M059J (cell line): ENCODE measurements at regions not wholly inside any gene's neighbourhood (a gene's known extent, or its start where the extent isn't known, plus 50 kb on each side); places are given as distances from the start of the nearest gene placed in this dataset.

ENCODE experiments used
- DNase-seq: peaks from one replicate; pipeline ENCODE4 v3.0.0-alpha.2; 2012; ENCODE audit warnings: low read depth

- DNase-seq = no peak
Measured at GRCh38 chr16:50960517-50961202, 190.4 kb downstream of the SALL1 start.

DNA sequence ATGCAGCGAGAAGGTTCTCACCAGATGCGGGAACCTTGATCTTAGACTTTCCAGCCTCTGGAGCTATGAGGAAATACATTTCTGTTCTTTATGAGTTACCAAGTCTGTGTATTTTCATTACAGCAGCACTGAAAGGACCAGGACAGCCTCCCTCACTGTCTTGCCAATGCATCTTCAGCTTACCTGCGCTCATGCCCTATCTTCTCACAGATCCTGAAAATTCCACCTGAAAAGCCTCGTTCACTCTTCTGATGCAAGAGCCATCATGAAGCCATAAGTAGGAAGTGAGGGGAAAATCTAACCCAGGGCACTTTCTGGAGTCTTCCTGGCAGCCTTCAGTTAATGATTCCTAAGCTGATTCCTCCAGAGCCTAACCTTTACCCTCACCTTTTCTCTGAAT is 194.0 kb downstream of the SALL1 start:
- DNase-seq = no peak

GRCh38 chr16:50956637-50957036 is 194.4 kb downstream of the SALL1 start:
- DNase-seq = no peak

DNA sequence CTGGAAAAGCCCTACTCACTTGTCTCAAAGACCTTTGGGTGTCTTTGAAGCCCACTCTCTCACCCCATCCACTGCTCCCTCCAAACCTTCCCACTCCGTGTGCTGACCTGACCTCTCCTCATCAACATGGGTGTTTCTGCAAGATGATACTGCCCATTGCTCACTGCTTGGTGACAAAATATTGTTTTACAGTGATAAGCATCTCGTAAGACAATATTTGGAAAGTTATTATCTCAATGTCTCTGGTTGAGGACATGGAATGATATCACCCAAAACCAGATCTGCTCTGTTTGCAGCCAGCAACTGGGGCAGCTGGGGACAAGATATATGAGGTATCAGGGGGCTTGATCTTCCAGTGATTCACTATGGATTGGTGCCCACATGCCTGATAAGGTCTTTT is 195.8 kb downstream of the SALL1 start:
- no peak for DNase-seq

DNA sequence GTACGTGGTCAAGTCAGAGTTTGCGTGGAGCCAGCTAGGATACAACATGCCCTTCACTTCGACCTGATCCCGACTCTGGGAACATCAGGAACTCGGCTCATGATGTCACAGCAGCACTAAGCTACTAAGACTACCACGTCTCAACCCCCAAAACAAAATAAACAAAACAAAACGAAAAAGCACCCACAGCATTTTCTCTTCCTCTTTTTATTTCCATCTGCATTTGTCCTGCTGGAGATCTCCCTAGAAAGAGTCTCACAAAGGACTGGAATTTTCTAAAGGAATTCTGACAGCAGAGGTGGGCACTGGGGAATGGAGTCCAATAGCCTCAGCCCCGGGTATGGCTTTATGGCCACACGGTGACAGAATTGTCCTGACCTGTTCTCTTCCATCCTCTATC is 196.6 kb downstream of the SALL1 start:
- no peak for DNase-seq

GRCh38 chr16:50953290-50953689 is 197.8 kb downstream of the SALL1 start:
- no peak for DNase-seq

DNA sequence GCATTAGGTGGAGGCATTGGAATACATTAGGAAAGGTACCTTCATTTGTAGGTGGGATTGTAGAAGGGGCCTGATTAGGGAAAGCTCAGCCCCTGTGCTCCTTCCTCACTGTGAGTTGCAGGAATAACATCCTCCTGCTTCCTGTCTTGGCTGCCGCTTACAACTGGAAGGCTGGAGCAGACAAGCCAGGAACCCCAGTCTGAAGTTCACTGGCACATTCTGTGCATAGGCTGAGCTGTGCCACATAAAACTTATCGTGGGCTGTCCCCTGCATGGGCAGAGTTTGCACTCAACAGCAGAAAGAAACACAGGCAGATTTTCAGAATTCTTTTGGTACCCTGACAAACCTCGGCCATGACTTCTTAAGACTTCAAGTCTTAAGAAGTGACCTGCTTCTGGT is 200.1 kb downstream of the SALL1 start:
- DNase-seq = no peak

DNA sequence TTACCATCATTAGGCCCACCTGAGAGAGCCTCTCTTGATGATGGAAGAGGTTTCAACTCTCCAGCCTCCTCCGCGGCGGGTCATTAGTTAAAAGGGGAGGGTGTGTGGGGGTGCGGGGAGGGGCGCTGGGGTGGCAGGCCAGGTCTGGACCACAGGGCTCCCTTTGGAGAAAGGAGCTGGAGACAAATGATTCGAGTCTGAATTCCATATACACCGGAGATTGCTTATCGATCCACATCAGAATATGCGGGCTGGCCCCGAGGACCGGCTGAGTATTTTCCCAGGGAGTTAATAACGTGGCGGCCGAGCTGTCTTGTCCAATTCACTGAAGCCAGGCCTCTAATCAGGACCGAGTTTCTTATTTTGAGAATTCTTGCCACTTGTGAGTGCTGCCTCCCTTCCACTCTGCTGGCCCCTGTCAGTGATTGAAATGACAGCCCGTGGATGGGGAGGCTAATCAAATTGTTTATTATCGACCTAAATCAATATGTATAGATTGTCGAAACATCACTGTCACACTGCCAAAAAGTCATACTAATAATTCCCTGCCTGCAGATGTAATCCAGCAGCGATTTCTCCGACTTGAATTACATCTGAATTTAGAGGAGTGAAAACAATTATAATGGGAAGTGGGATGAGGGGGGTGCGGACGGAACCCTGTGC is 202.7 kb downstream of the SALL1 start:
- no peak for DNase-seq

- DNase-seq = no peak
Measured at GRCh38 chr16:50947826-50948225, 203.2 kb downstream of the SALL1 start.

GRCh38 chr16:50946606-50947005 is 204.5 kb downstream of the SALL1 start:
- no peak for DNase-seq

- DNase-seq = no peak
Measured at GRCh38 chr16:50946098-50946497, 204.2 kb downstream of the CYLD start.

DNA sequence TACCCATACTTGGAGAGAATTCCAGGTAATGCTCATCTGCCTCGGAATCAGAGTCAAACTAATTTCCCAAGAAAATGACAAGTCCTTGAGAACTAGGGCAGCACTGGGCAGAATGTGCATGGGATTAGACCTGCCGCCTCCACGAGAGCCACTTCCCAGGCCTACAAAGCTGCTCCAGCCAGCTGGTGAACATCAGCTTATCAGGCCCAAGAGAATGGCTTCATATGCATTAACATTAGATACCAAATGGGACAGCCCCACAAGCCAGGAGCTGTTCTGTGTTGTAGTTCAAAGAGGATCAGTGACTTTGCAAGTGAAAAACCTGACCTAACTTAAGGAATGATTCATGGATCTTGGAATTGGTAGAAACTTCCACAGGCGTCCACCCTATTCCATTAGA is 203.3 kb downstream of the CYLD start:
- no peak for DNase-seq

GRCh38 chr16:50944436-50944835 is 202.6 kb downstream of the CYLD start:
- no peak for DNase-seq

GRCh38 chr16:50944033-50944432 is 202.1 kb downstream of the CYLD start:
- DNase-seq = no peak

DNA sequence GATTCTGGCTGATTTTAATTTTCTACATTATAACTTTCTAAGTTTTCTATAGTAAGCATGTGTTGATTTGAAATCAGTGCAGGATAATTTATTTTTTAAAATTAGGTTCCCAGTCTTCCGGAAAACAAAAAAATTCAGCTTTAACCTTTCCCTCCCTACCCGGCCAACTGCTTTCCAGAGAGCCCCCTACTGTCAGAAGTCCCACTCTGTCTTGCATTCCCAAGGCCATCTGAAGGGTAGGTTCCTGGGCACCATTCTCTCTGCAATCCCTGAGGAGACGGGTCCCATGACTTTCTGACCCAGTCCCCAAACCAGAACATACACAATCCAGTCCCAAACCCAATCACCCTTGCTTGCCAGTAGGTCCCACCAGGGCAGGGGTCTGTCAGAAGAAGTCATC is 200.3 kb downstream of the CYLD start:
- no peak for DNase-seq

- DNase-seq = no peak
Measured at GRCh38 chr16:50941681-50942080, 199.8 kb downstream of the CYLD start.

DNA sequence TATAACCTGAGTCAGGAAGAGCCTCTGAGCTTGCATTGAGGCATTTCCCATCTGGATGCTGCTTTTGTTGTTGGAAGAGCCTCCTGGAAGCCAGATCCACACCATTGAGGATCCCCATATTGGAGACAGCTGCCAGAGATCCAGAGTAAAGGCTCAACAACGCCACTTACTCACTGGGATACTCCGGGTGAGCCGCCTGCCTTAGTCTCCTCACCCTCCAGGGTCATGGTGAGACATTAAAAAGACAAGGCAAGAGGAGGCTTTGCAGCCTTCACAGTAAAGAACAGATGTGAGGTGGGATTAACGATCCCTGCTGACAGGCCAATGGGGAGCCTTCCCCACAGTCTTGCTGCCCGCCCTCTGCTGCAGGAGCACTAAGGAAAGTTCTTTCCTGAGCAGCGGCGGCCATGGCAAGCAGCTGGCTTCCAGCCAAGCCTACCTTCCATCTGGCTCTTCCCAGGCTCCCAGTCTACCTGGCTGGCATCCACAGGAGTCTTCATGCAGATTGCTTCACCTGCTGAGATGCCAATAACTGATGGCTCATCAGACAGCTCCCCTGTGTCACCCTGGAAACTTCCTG is 198.5 kb downstream of the CYLD start:
- DNase-seq = no peak

- DNase-seq = no peak
Measured at GRCh38 chr16:50939356-50939755, 197.5 kb downstream of the CYLD start.

- DNase-seq = no peak
Measured at GRCh38 chr16:50938932-50939331, 197.0 kb downstream of the CYLD start.

DNA sequence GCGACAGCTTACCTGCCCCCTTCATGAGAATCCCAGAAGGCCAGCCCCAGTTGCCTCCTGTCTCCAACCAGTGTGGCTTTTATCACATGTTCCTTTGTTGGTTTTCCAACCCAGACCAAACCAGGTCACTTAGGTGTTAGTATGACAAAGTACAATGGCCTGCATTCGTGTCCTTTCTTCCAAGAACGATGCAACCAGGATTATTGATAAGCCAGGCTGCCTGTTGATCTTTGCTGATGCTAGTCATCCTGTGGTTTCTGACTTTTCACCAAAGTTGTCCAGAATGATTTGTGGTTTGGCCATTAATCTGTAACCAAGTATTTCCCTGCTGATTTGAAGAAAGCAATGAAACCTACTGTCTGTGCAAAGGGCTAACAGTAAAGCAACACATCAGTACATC is 191.4 kb downstream of the CYLD start:
- no peak for DNase-seq

- no peak for DNase-seq
Measured at GRCh38 chr16:50932348-50932935, 190.6 kb downstream of the CYLD start.

DNA sequence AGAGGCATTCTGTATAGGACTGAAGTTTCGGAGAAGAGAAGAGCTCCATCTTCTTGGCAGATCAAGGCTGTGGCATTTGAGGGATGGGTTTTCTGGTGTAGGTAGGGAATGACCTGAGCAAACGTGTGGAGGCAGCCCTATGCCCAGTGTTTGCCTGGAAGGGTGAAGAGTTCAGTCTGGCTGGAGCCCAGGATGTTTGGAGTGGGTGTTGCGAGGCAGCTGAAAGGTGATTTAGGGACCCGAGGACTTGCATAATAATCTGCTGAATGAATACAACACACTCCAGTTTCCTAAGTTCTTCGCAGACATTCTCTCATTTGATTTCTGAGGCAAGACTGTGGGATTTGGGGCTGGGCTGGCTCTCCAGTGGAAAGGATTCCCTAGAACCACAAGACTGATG is 186.2 kb downstream of the CYLD start:
- no peak for DNase-seq

DNA sequence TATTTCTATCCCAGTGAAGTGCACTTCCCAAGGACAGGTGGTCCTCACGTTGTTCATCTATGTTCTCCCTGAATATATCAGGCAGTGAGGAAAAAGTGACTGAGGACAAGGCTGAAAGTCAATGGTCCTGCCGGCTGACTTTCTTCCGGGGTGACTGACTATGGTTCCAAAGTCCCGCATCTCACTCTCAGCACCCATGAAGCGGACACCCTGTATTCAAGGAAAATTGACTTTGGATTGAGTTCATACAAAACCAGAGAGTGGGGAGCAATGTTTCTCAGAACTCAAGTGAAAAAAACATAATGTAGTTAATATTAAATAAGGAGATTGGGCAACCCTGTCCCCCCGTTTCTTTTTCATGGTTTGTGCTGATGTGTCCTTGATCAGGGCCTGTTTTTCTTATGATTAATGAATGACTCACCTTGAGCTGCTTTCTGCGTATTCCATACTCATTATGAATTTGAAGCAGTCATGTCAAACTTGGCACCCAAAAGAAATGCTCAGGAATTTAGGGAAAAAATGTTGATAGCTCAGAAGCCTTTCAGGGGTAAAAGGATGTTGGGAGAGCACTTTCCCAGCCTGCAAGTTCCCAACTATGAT is 184.0 kb downstream of the CYLD start:
- DNase-seq = peak; percentile 58
